GM21528 (cell line): ENCODE measurements at regions not wholly inside any gene's neighbourhood (a gene's known extent, or its start where the extent isn't known, plus 50 kb on each side); places are given as distances from the start of the nearest gene placed in this dataset.

Experiments
- ATAC-seq: cut with Tn5 transposase; IDR thresholded peaks from one replicate; pipeline ENCODE4 v1.9.1; 2021; ENCODE audit warnings: mild to moderate bottlenecking, moderate library complexity; ENCODE audit not compliant: unreplicated experiment, low FRiP score

GRCh38 chr11:11046781-11047180, 188.9 kb upstream of the ZBED5 start:
- no peak for ATAC-seq

GRCh38 chr11:11045156-11045930, 187.5 kb upstream of the ZBED5 start:
- no peak for ATAC-seq

- no peak for ATAC-seq
Measured at GRCh38 chr11:11044137-11044855, 186.4 kb upstream of the ZBED5 start.

- no peak for ATAC-seq
Measured at GRCh38 chr11:11043721-11044120, 185.9 kb upstream of the ZBED5 start.

- no peak for ATAC-seq
Measured at GRCh38 chr11:11039208-11039965, 181.5 kb upstream of the ZBED5 start.

GRCh38 chr11:11038782-11039181, 180.9 kb upstream of the ZBED5 start:
- no peak for ATAC-seq

GRCh38 chr11:11038352-11038751, 180.5 kb upstream of the ZBED5 start:
- ATAC-seq, result no peak

- ATAC-seq, result no peak
Measured at GRCh38 chr11:11036848-11037732, 179.2 kb upstream of the ZBED5 start.

- ATAC-seq, result no peak
Measured at GRCh38 chr11:11036185-11036847, 178.5 kb upstream of the ZBED5 start.

GRCh38 chr11:11035331-11035730, 177.5 kb upstream of the ZBED5 start:
- ATAC-seq, result no peak

- ATAC-seq, result no peak
Measured at GRCh38 chr11:11034476-11034875, 176.6 kb upstream of the ZBED5 start.

- no peak for ATAC-seq
Measured at GRCh38 chr11:11032066-11032465, 174.2 kb upstream of the ZBED5 start.

GRCh38 chr11:11029027-11029426, 171.2 kb upstream of the ZBED5 start:
- no peak for ATAC-seq

GRCh38 chr11:11028017-11028692, 170.3 kb upstream of the ZBED5 start:
- no peak for ATAC-seq

GRCh38 chr11:11027288-11027687, 169.4 kb upstream of the ZBED5 start:
- no peak for ATAC-seq

GRCh38 chr11:11025087-11025486, 167.2 kb upstream of the ZBED5 start:
- ATAC-seq, result no peak

GRCh38 chr11:11022125-11022730, 164.4 kb upstream of the ZBED5 start:
- no peak for ATAC-seq

GRCh38 chr11:11021563-11021962, 163.7 kb upstream of the ZBED5 start:
- no peak for ATAC-seq

GRCh38 chr11:11020747-11021149, 162.9 kb upstream of the ZBED5 start:
- no peak for ATAC-seq
